Endothelial cell of umbilical vein (primary cell): ENCODE measurements at regions not wholly inside any gene's neighbourhood (a gene's known extent, or its start where the extent isn't known, plus 50 kb on each side); places are given as distances from the start of the nearest gene placed in this dataset.

Experiments used
- BruUV-seq: library from RNA; stranded (reverse); fragments of 400-500 nt; replicated peaks from 2 replicates; lab custom pipeline; 2021; lab: Mats Ljungman, UMichigan
- CTCF ChIA-PET: fragments of 300-600, 350-600 bp; sonication (Branson Sonifier 250); formaldehyde crosslinking; loops from one replicate; lab custom pipeline; 2021; ENCODE audit warnings: antibody characterized with exemption, inconsistent platforms; lab: Charles Lee
- POLR2A ChIA-PET: fragments of 300-600, 350-600 bp; sonication (Branson Sonifier 250); formaldehyde crosslinking; loops from one replicate; lab custom pipeline; 2021; ENCODE audit warnings: antibody characterized with exemption, inconsistent platforms; lab: Charles Lee
- DNase-seq: peaks from one replicate; pipeline ENCODE4 v3.0.0-alpha.2; 2011; ENCODE audit warnings: low read depth, low spot score
- FAIRE-seq: peaks from 2 replicates; lab custom pipeline; 2011; peaks lifted over from hg19 to GRCh38; lab: Jason Lieb, UNC
- H2AFZ ChIP-seq: 2 replicates; pipeline ENCODE4 v1.6.0; 2012; ENCODE audit warnings: low read depth, low read length, control low read depth, inconsistent platforms
- H3K27ac ChIP-seq: 2 replicates; pipeline ENCODE4 v1.5.1; 2011; ENCODE audit warnings: low read depth, mild to moderate bottlenecking, control low read depth, low read length, moderate library complexity; ENCODE audit not compliant: insufficient read depth
- H3K27me3 ChIP-seq, 2 experiments: 2 replicates each; pipeline versions ENCODE4 v1.6.0 to v1.6.1; 2011; ENCODE audit warnings: low read length in 2 of 2, mixed read lengths in 1 of 2; ENCODE audit not compliant: control insufficient read depth in 2 of 2, insufficient read depth in 2 of 2
- H3K36me3 ChIP-seq, 2 experiments: 2 replicates in 1 of 2; 3 replicates in 1 of 2; pipeline ENCODE4 v1.5.1; 2011; ENCODE audit warnings: low read length in 2 of 2, mild to moderate bottlenecking in 1 of 2, moderate library complexity in 1 of 2; ENCODE audit not compliant: control insufficient read depth in 2 of 2, insufficient read depth in 2 of 2; ENCODE audit errors: extremely low read depth in 1 of 2
- H3K4me1 ChIP-seq: 3 replicates; pipeline ENCODE4 v1.5.1; 2011; ENCODE audit warnings: mild to moderate bottlenecking, low read length; ENCODE audit not compliant: control insufficient read depth, insufficient read depth; ENCODE audit errors: extremely low read depth
- H3K4me2 ChIP-seq: 2 replicates; pipeline ENCODE4 v1.6.1; 2011; ENCODE audit warnings: low read length, control low read depth, mixed read lengths; ENCODE audit not compliant: insufficient read depth
- H3K4me3 ChIP-seq, 3 experiments: fragments of 200-600 bp in 1 of 3; sonication (generic), shearing (Covaris generic) in 1 of 3; replicated peaks in 1 of 3; 2 replicates each; pipeline ENCODE4 v1.5.1; 2011 to 2016; ENCODE audit warnings: control low read depth in 3 of 3, low read length in 3 of 3, mild to moderate bottlenecking in 2 of 3, inconsistent platforms in 1 of 3, low read depth in 1 of 3, moderate library complexity in 1 of 3; ENCODE audit not compliant: insufficient read depth in 1 of 3
- H3K79me2 ChIP-seq: 2 replicates; pipeline ENCODE4 v1.6.0; 2012; ENCODE audit warnings: low read length, inconsistent platforms; ENCODE audit not compliant: control insufficient read depth, insufficient read depth
- H3K9ac ChIP-seq: replicated peaks from 2 replicates; pipeline ENCODE3; 2011; ENCODE audit warnings: low read length, control low read depth; ENCODE audit not compliant: insufficient read depth; ENCODE audit errors: extremely low read depth
- H3K9me1 ChIP-seq: replicated peaks from 3 replicates; pipeline ENCODE4 v1.6.0; 2011; ENCODE audit warnings: mild to moderate bottlenecking, low read length; ENCODE audit not compliant: control insufficient read depth, insufficient read depth; ENCODE audit errors: extremely low read depth
- H3K9me3 ChIP-seq: replicated peaks from 2 replicates; pipeline ENCODE4 v1.5.1; 2012; ENCODE audit warnings: low read length, inconsistent platforms; ENCODE audit not compliant: control insufficient read depth, insufficient read depth
- H4K20me1 ChIP-seq: replicated peaks from 2 replicates; pipeline ENCODE3; 2011; ENCODE audit warnings: mild to moderate bottlenecking, low read length; ENCODE audit not compliant: control insufficient read depth, insufficient read depth; ENCODE audit errors: extremely low read depth
- EZH2 ChIP-seq: IDR thresholded peaks from 2 replicates; pipeline ENCODE4 v1.6.1; 2012; ENCODE audit warnings: borderline replicate concordance, low read depth, mild to moderate bottlenecking, moderate library complexity, low read length, inconsistent platforms; ENCODE audit not compliant: severe bottlenecking
- FOS ChIP-seq: IDR thresholded peaks from 2 replicates; pipeline ENCODE4 v1.6.1; 2011; ENCODE audit warnings: mild to moderate bottlenecking, low read length, moderate library complexity, borderline replicate concordance; ENCODE audit not compliant: insufficient read depth
- GATA2 ChIP-seq: IDR thresholded peaks from 2 replicates; pipeline ENCODE4 v1.7.0; 2011; ENCODE audit warnings: low read depth, mild to moderate bottlenecking, moderate library complexity, mixed read lengths, low read length; ENCODE audit not compliant: insufficient read length, insufficient read depth
- JUN ChIP-seq: IDR thresholded peaks from 2 replicates; pipeline ENCODE4 v1.6.1; 2011; ENCODE audit warnings: borderline replicate concordance, low read depth; ENCODE audit not compliant: insufficient read length, insufficient read depth
- MAX ChIP-seq: IDR thresholded peaks from 2 replicates; pipeline ENCODE4 v1.6.1; 2011; ENCODE audit not compliant: insufficient read depth, insufficient read length
- MYC ChIP-seq: IDR thresholded peaks from one replicate; pipeline ENCODE4 v1.6.1; 2011; ENCODE audit warnings: mild to moderate bottlenecking, low read depth, low read length
- POLR2A ChIP-seq: IDR thresholded peaks from 2 replicates; pipeline ENCODE4 v1.6.1; 2012; ENCODE audit warnings: low read depth, mild to moderate bottlenecking, control low read depth, low read length
- POLR2AphosphoS5 ChIP-seq: IDR thresholded peaks from 2 replicates; pipeline ENCODE4 v1.6.1; 2012; ENCODE audit warnings: low read depth, mild to moderate bottlenecking, control low read depth, low read length, moderate library complexity; ENCODE audit not compliant: insufficient read depth
- dilution Hi-C: fragments of 300-500 bp; cut with MboI; formaldehyde crosslinking; loops from one replicate; pipeline ENCODE4 v1.15.0; 2019; ENCODE audit warnings: low sequenced_read_pairs; ENCODE audit not compliant: extremely low pct_ligation_motif_present
- intact Hi-C: fragments of 100-400 bp; cut with micrococcal nuclease; formaldehyde crosslinking; loops from one replicate; pipeline ENCODE4 v1.10.0; 2022
- TF ChIP-seq, protein P1 (sequence below), 2 donors: IDR thresholded peaks; 1 replicate in 1 of 2; 2 replicates in 1 of 2; pipeline ENCODE4 v1.5.1; 2011; ENCODE audit warnings: low read length in 2 of 2, mild to moderate bottlenecking in 2 of 2, moderate library complexity in 2 of 2, control low read depth in 1 of 2, inconsistent platforms in 1 of 2, low read depth in 1 of 2; ENCODE audit not compliant: insufficient read depth in 1 of 2; ENCODE audit errors: extremely low read depth in 1 of 2

DNA sequence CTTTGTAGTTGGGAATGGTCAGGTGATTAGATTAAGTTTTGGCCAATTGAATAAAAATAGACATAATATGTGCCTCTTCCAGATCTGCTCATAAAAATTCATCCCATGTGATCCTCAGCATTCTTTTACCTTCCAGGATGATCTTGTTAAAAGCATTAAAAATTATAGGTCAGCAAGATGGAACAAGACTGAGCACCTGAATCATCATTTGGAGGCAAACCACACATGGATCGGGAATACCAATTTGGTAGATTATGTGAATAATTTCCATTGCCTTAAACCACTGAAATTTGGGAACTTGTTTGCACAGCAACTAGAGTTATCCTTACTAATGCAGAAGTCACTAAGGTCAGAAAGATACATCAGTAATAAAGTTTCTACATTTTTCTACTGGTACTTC, 681.4 kb upstream of the ADGRL2 start:
- POLR2A ChIA-PET = no interaction called here
- FAIRE-seq = no peak

More for the DNA sequence above, 681.4 kb upstream of the ADGRL2 start:
- Histone ChIP-seq H3K36me3 (no peaks in the 10 kb centered on the region), H3K27me3 (no peaks in the 10 kb centered on the region), H3K79me2 (no peaks in the 10 kb centered on the region), H3K9ac (no peak overlapping the region), H3K9me3 (no peaks in the 10 kb centered on the region), H3K9me1 (no peaks in the 10 kb centered on the region), H3K4me1 (no peaks in the 10 kb centered on the region), H3K27ac (no peak overlapping the region), H3K4me3 (no peak overlapping the region), H2AFZ (no peak overlapping the region), H4K20me1 (no peaks in the 10 kb centered on the region), H3K4me2 (no peak overlapping the region)
- intact Hi-C loops = no loop called here
- no peak for DNase-seq
- TF ChIP-seq FOS (no peak), MYC (no peak), POLR2AphosphoS5 (no peak), JUN (no peak), MAX (no peak), GATA2 (no peak), POLR2A (no peak), EZH2 (no peak)
- TF ChIP-seq, protein P1, sequence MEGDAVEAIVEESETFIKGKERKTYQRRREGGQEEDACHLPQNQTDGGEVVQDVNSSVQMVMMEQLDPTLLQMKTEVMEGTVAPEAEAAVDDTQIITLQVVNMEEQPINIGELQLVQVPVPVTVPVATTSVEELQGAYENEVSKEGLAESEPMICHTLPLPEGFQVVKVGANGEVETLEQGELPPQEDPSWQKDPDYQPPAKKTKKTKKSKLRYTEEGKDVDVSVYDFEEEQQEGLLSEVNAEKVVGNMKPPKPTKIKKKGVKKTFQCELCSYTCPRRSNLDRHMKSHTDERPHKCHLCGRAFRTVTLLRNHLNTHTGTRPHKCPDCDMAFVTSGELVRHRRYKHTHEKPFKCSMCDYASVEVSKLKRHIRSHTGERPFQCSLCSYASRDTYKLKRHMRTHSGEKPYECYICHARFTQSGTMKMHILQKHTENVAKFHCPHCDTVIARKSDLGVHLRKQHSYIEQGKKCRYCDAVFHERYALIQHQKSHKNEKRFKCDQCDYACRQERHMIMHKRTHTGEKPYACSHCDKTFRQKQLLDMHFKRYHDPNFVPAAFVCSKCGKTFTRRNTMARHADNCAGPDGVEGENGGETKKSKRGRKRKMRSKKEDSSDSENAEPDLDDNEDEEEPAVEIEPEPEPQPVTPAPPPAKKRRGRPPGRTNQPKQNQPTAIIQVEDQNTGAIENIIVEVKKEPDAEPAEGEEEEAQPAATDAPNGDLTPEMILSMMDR (IDR thresholded peaks at IDR 0.05; ENCODE audit: extremely low read depth in 1 of 2, insufficient read depth in 1 of 2, low read depth in 1 of 2, low read length in 2 of 2) = no peak
- BruUV-seq = no TSS peak
- CTCF ChIA-PET = no interaction called here
- dilution Hi-C loops = no loop called here
